T47D (cell line): ENCODE measurements at regions not wholly inside any gene's neighbourhood (a gene's known extent, or its start where the extent isn't known, plus 50 kb on each side); places are given as distances from the start of the nearest gene placed in this dataset.

Experiments used
- DNase-seq, 2 experiments: peaks; one replicate each; pipeline versions ENCODE4 v3.0.0 to v3.0.0-alpha.2; 2011 to 2012; ENCODE audit warnings: low read depth in 1 of 2, low spot score in 1 of 2
- JUND ChIP-seq: IDR thresholded peaks from 2 replicates; pipeline ENCODE4 v1.6.1; 2012; ENCODE audit warnings: low read depth
- in situ Hi-C: cut with HindIII; loops from 2 replicates; pipeline ENCODE4 v1.10.0; 2016; ENCODE audit warnings: low sequenced_read_pairs, low pct_unique_long_range_greater_than_20kb

GRCh38 chr5:28077291-28078240 lies 1039.2 kb upstream of the CDH9 start:
- TF ChIP-seq JUND, result no peak
- DNase-seq, result no peak
- in situ Hi-C loops, result no loop called here

GRCh38 chr5:28066856-28067255 lies 1028.5 kb upstream of the CDH9 start:
- no peak for DNase-seq
- no peak for TF ChIP-seq JUND
- in situ Hi-C loops, result no loop called here

- TF ChIP-seq JUND, result no peak
- no peak for DNase-seq
- in situ Hi-C loops, result no loop called here
Observed at GRCh38 chr5:28065656-28066055, 1027.3 kb upstream of the CDH9 start.

- no peak for TF ChIP-seq JUND
- DNase-seq, result no peak
- in situ Hi-C loops, result no loop called here
Observed at GRCh38 chr5:28046596-28046995, 1008.2 kb upstream of the CDH9 start.

GRCh38 chr5:28027851-28028250 lies 989.5 kb upstream of the CDH9 start:
- in situ Hi-C loops, result no loop called here
- no peak for DNase-seq
- no peak for TF ChIP-seq JUND

GRCh38 chr5:28017178-28017577 lies 978.8 kb upstream of the CDH9 start:
- DNase-seq, result no peak
- TF ChIP-seq JUND, result no peak
- in situ Hi-C loops, result no loop called here

- in situ Hi-C loops, result no loop called here
- no peak for TF ChIP-seq JUND
- DNase-seq, result peak in 1 of 2 experiments; percentile 72
Observed at GRCh38 chr5:28014779-28015178, 976.4 kb upstream of the CDH9 start.

GRCh38 chr5:28012538-28012937 lies 974.2 kb upstream of the CDH9 start:
- TF ChIP-seq JUND, result no peak
- peak in 1 of 2 experiments; percentile 50 for DNase-seq
- in situ Hi-C loops, result no loop called here

- in situ Hi-C loops, result no loop called here
- no peak for TF ChIP-seq JUND
- peak in 1 of 2 experiments; percentile 39 for DNase-seq
Observed at GRCh38 chr5:28009576-28009975, 971.2 kb upstream of the CDH9 start.

GRCh38 chr5:27996665-27997064 lies 958.3 kb upstream of the CDH9 start:
- DNase-seq, result no peak
- TF ChIP-seq JUND, result no peak
- in situ Hi-C loops, result no loop called here

GRCh38 chr5:27995867-27996266 lies 957.5 kb upstream of the CDH9 start:
- TF ChIP-seq JUND, result no peak
- DNase-seq, result no peak
- in situ Hi-C loops, result no loop called here

GRCh38 chr5:27978322-27978721 lies 939.9 kb upstream of the CDH9 start:
- in situ Hi-C loops, result no loop called here
- DNase-seq, result no peak
- no peak for TF ChIP-seq JUND

- no peak for TF ChIP-seq JUND
Observed at GRCh38 chr5:27969157-27969556, 930.8 kb upstream of the CDH9 start.

More at GRCh38 chr5:27969157-27969556, 930.8 kb upstream of the CDH9 start:
- in situ Hi-C loops, result no loop called here
- DNase-seq, result no peak
